WTC11 (cell line): ENCODE measurements at regions not wholly inside any gene's neighbourhood (a gene's known extent, or its start where the extent isn't known, plus 50 kb on each side); places are given as distances from the start of the nearest gene placed in this dataset.

Experiments used
- ATAC-seq: fragments of 200-7000 bp; cut with Tn5 transposase; 2 replicates; pipeline ENCODE4 v1.10.0; 2021; ENCODE audit warnings: mild to moderate bottlenecking, moderate library complexity
- CTCF ChIA-PET: fragments of 300-600 bp; sonication (Branson Sonifier 250); formaldehyde crosslinking; loops from one replicate; lab custom pipeline; 2021; ENCODE audit warnings: antibody characterized with exemption; lab: Charles Lee
- POLR2A ChIA-PET: fragments of 350-600 bp; sonication (Branson Sonifier 250); formaldehyde crosslinking; loops from one replicate; lab custom pipeline; 2021; ENCODE audit warnings: antibody characterized with exemption; lab: Charles Lee
- DNase-seq: peaks from one replicate; pipeline ENCODE4 v3.0.0; 2021; ENCODE audit warnings: low spot score
- H3K27ac Mint-ChIP-seq: 2 replicates; pipeline ENCODE4 v1.8.0; 2021; ENCODE audit warnings: mixed read lengths
- H3K27me3 Mint-ChIP-seq: 2 replicates; pipeline ENCODE4 v1.8.0; 2021; ENCODE audit warnings: low read depth, mild to moderate bottlenecking, moderate library complexity, mixed read lengths
- H3K36me3 Mint-ChIP-seq: 2 replicates; pipeline ENCODE4 v1.8.0; 2021; ENCODE audit warnings: mixed read lengths
- H3K4me1 Mint-ChIP-seq: 2 replicates; pipeline ENCODE4 v1.8.0; 2022; ENCODE audit warnings: mixed read lengths
- H3K4me3 Mint-ChIP-seq: 2 replicates; pipeline ENCODE4 v1.8.0; 2021; ENCODE audit warnings: mild to moderate bottlenecking, moderate library complexity, mixed read lengths
- H3K9me3 Mint-ChIP-seq: 2 replicates; pipeline ENCODE4 v1.8.0; 2021; ENCODE audit warnings: mixed read lengths
- CBFB ChIP-seq: sonication (generic); formaldehyde crosslinking; IDR thresholded peaks from 2 replicates; pipeline ENCODE4 v1.8.1; 2022; ENCODE audit warnings: mild to moderate bottlenecking, low read depth, missing genetic modification reagents
- ETV6 ChIP-seq: sonication (generic); formaldehyde crosslinking; IDR thresholded peaks from 2 replicates; pipeline ENCODE4 v1.8.1; 2022; ENCODE audit warnings: mild to moderate bottlenecking, missing genetic modification reagents
- GABPB1 ChIP-seq: sonication (generic); formaldehyde crosslinking; IDR thresholded peaks from 2 replicates; pipeline ENCODE4 v1.8.1; 2023; ENCODE audit warnings: mild to moderate bottlenecking, missing genetic modification reagents
- IRF2 ChIP-seq: sonication (generic); formaldehyde crosslinking; IDR thresholded peaks from 2 replicates; pipeline ENCODE4 v1.8.0; 2022; ENCODE audit warnings: low read depth, missing genetic modification reagents, borderline replicate concordance
- JUN ChIP-seq: sonication (generic); formaldehyde crosslinking; IDR thresholded peaks from 2 replicates; pipeline ENCODE4 v1.8.0; 2023; ENCODE audit warnings: mild to moderate bottlenecking, missing genetic modification reagents
- KAT7 ChIP-seq: sonication (generic); formaldehyde crosslinking; IDR thresholded peaks from 2 replicates; pipeline ENCODE4 v1.8.1; 2023; ENCODE audit warnings: missing genetic modification reagents, mild to moderate bottlenecking, borderline replicate concordance
- MYBL2 ChIP-seq: sonication (generic); formaldehyde crosslinking; IDR thresholded peaks from 2 replicates; pipeline ENCODE4 v1.8.1; 2023; ENCODE audit warnings: mild to moderate bottlenecking, moderate library complexity, missing genetic modification reagents
- PRRX2 ChIP-seq: fragments of 250-450 bp; sonication (Bioruptor Pico); IDR thresholded peaks from 2 replicates; pipeline ENCODE4 v1.8.0; 2021; ENCODE audit warnings: mild to moderate bottlenecking
- SP1 ChIP-seq: sonication (generic); formaldehyde crosslinking; conservative IDR thresholded peaks from 2 replicates; pipeline ENCODE4 v1.8.1; 2022; ENCODE audit warnings: missing genetic modification reagents
- TEAD1 ChIP-seq: sonication (generic); formaldehyde crosslinking; IDR thresholded peaks from 2 replicates; pipeline ENCODE4 v1.8.0; 2022; ENCODE audit warnings: mild to moderate bottlenecking, missing genetic modification reagents
- ZNF219 ChIP-seq: sonication (generic); formaldehyde crosslinking; IDR thresholded peaks from 2 replicates; pipeline ENCODE4 v1.8.0; 2023; ENCODE audit warnings: missing genetic modification reagents, mild to moderate bottlenecking, borderline replicate concordance
- TF ChIP-seq, protein P1 (sequence below): sonication (generic); formaldehyde crosslinking; IDR thresholded peaks from 2 replicates; pipeline ENCODE4 v1.8.1; 2022; ENCODE audit warnings: low read depth, mild to moderate bottlenecking, moderate library complexity, missing genetic modification reagents, borderline replicate concordance
- TF ChIP-seq, protein P2 (sequence below): fragments of 250-450 bp; sonication (Bioruptor Pico); IDR thresholded peaks from 2 replicates; pipeline ENCODE4 v1.9.0; 2021; ENCODE audit warnings: moderate library complexity, mild to moderate bottlenecking, inconsistent platforms, borderline replicate concordance
- TF ChIP-seq, protein P3 (sequence below): fragments of 200-600 bp; IDR thresholded peaks from 2 replicates; pipeline ENCODE4 v1.8.0; 2022; ENCODE audit warnings: antibody characterized with exemption
- TF ChIP-seq, protein P4 (sequence below): sonication (generic); formaldehyde crosslinking; IDR thresholded peaks from 2 replicates; pipeline ENCODE4 v1.8.0; 2022; ENCODE audit warnings: mild to moderate bottlenecking, missing genetic modification reagents
- TF ChIP-seq, protein P5 (sequence below): sonication (generic); formaldehyde crosslinking; IDR thresholded peaks from 2 replicates; pipeline ENCODE4 v1.8.1; 2023; ENCODE audit warnings: mild to moderate bottlenecking, moderate library complexity, missing genetic modification reagents
- TF ChIP-seq, protein P6 (sequence below): sonication (generic); formaldehyde crosslinking; conservative IDR thresholded peaks from 2 replicates; pipeline ENCODE4 v1.8.1; 2022; ENCODE audit warnings: mild to moderate bottlenecking, missing genetic modification reagents
- TF ChIP-seq, protein P7 (sequence below): sonication (generic); formaldehyde crosslinking; IDR thresholded peaks from 2 replicates; pipeline ENCODE4 v1.8.0; 2022; ENCODE audit warnings: mild to moderate bottlenecking, missing genetic modification reagents
- TF ChIP-seq, protein P8 (sequence below): sonication (generic); formaldehyde crosslinking; IDR thresholded peaks from 2 replicates; pipeline ENCODE4 v1.8.1; 2022; ENCODE audit warnings: mild to moderate bottlenecking, moderate library complexity, missing genetic modification reagents
- TF ChIP-seq, protein P9 (sequence below): sonication (generic); formaldehyde crosslinking; IDR thresholded peaks from 2 replicates; pipeline ENCODE4 v1.8.0; 2023; ENCODE audit warnings: missing genetic modification reagents, mild to moderate bottlenecking, borderline replicate concordance

DNA sequence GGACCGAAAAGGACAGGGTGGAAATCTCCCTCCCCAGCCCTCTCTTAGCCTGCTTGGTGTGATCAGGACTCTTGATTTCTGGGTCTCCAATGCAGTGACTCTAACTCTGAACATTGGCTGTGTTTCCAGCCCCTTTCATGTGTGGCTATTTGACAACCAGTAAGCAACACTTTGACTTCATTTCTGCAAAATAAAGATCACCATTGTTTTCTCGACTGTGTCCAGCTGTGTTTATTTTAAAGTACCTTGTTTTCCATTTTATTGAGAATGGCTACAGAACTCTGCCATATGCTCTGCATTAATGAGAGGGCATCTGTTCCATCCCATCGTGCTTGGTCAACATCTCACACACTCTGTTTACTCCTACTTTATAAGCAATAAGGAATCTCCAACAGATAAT, 60.9 kb upstream of the TAGAP start:
- no peak overlapping the region for H3K27ac Mint-ChIP-seq
- no peak overlapping the region for H3K4me3 Mint-ChIP-seq
- CTCF ChIA-PET = interaction anchor here (1.0 to 3.6 kb wide), 5 partner anchors 11 to 97 kb away, joined by 3 to 65 read pairs (median 21); no protein-coding TSS in a partner anchor

DNA sequence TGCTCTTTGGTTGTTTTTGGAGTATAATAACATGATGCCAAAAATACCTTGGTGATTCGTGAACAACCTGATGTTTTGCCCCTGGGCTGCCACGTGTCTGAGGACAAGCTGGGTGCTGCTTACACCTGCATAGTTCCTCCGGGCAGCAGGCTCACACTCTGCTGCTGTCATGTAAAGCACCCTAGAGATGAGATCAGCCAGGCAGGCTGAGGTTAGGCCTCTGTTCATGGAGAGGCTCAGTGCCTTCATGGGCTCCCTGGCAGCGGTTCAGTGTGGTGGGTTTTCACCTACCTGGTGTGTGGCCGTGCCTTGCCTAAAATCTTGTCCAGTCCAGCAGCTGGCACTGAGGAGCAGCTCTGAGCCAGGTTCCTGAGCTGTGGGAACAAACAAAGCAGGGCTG, 60.1 kb upstream of the TAGAP start:
- Mint-ChIP-seq H3K36me3 (no peaks in the 10 kb centered on the region), H3K9me3 (no peaks in the 10 kb centered on the region), H3K4me3 (no peak overlapping the region), H3K4me1 (peaks cover 31% of the 10 kb centered on the region), H3K27me3 (no peaks in the 10 kb centered on the region), H3K27ac (no peak overlapping the region)
- ChIA-PET CTCF (interaction anchor here (0.8 to 3.6 kb wide), 23 partner anchors 10 to 413 kb away, joined by 3 to 65 read pairs (median 5); partner anchors contain the start of gene RSPH3), POLR2A (no interaction called here)
- ATAC-seq (no peak), DNase-seq (no peak)
- TF ChIP-seq, protein P1, sequence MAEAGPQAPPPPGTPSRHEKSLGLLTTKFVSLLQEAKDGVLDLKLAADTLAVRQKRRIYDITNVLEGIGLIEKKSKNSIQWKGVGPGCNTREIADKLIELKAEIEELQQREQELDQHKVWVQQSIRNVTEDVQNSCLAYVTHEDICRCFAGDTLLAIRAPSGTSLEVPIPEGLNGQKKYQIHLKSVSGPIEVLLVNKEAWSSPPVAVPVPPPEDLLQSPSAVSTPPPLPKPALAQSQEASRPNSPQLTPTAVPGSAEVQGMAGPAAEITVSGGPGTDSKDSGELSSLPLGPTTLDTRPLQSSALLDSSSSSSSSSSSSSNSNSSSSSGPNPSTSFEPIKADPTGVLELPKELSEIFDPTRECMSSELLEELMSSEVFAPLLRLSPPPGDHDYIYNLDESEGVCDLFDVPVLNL (CRISPR knock-in tag) = no peak
- TF ChIP-seq TEAD1 = no peak
- TF ChIP-seq, protein P2, sequence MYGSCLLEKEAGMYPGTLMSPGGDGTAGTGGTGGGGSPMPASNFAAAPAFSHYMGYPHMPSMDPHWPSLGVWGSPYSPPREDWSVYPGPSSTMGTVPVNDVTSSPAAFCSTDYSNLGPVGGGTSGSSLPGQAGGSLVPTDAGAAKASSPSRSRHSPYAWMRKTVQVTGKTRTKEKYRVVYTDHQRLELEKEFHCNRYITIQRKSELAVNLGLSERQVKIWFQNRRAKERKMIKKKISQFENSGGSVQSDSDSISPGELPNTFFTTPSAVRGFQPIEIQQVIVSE (CRISPR knock-in tag) = no peak
- TF ChIP-seq, protein P3, sequence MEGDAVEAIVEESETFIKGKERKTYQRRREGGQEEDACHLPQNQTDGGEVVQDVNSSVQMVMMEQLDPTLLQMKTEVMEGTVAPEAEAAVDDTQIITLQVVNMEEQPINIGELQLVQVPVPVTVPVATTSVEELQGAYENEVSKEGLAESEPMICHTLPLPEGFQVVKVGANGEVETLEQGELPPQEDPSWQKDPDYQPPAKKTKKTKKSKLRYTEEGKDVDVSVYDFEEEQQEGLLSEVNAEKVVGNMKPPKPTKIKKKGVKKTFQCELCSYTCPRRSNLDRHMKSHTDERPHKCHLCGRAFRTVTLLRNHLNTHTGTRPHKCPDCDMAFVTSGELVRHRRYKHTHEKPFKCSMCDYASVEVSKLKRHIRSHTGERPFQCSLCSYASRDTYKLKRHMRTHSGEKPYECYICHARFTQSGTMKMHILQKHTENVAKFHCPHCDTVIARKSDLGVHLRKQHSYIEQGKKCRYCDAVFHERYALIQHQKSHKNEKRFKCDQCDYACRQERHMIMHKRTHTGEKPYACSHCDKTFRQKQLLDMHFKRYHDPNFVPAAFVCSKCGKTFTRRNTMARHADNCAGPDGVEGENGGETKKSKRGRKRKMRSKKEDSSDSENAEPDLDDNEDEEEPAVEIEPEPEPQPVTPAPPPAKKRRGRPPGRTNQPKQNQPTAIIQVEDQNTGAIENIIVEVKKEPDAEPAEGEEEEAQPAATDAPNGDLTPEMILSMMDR = no peak
- no peak for TF ChIP-seq CBFB (CRISPR knock-in tag)
- TF ChIP-seq, protein P4, sequence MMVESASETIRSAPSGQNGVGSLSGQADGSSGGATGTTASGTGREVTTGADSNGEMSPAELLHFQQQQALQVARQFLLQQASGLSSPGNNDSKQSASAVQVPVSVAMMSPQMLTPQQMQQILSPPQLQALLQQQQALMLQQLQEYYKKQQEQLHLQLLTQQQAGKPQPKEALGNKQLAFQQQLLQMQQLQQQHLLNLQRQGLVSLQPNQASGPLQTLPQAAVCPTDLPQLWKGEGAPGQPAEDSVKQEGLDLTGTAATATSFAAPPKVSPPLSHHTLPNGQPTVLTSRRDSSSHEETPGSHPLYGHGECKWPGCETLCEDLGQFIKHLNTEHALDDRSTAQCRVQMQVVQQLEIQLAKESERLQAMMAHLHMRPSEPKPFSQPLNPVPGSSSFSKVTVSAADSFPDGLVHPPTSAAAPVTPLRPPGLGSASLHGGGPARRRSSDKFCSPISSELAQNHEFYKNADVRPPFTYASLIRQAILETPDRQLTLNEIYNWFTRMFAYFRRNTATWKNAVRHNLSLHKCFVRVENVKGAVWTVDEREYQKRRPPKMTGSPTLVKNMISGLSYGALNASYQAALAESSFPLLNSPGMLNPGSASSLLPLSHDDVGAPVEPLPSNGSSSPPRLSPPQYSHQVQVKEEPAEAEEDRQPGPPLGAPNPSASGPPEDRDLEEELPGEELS (CRISPR knock-in tag) = no peak
- TF ChIP-seq, protein P5, sequence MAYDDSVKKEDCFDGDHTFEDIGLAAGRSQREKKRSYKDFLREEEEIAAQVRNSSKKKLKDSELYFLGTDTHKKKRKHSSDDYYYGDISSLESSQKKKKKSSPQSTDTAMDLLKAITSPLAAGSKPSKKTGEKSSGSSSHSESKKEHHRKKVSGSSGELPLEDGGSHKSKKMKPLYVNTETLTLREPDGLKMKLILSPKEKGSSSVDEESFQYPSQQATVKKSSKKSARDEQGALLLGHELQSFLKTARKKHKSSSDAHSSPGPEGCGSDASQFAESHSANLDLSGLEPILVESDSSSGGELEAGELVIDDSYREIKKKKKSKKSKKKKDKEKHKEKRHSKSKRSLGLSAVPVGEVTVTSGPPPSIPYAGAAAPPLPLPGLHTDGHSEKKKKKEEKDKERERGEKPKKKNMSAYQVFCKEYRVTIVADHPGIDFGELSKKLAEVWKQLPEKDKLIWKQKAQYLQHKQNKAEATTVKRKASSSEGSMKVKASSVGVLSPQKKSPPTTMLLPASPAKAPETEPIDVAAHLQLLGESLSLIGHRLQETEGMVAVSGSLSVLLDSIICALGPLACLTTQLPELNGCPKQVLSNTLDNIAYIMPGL = no peak

More for the DNA sequence above, 60.9 kb upstream of the TAGAP start:
- Mint-ChIP-seq H3K9me3 (no peaks in the 10 kb centered on the region), H3K27me3 (no peaks in the 10 kb centered on the region)
- POLR2A ChIA-PET = no interaction called here
- TF ChIP-seq, protein P6, sequence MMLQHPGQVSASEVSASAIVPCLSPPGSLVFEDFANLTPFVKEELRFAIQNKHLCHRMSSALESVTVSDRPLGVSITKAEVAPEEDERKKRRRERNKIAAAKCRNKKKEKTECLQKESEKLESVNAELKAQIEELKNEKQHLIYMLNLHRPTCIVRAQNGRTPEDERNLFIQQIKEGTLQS (CRISPR knock-in tag) = no peak
- TF ChIP-seq, protein P7, sequence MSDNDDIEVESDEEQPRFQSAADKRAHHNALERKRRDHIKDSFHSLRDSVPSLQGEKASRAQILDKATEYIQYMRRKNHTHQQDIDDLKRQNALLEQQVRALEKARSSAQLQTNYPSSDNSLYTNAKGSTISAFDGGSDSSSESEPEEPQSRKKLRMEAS (CRISPR knock-in tag) = no peak
- TF ChIP-seq, protein P8, sequence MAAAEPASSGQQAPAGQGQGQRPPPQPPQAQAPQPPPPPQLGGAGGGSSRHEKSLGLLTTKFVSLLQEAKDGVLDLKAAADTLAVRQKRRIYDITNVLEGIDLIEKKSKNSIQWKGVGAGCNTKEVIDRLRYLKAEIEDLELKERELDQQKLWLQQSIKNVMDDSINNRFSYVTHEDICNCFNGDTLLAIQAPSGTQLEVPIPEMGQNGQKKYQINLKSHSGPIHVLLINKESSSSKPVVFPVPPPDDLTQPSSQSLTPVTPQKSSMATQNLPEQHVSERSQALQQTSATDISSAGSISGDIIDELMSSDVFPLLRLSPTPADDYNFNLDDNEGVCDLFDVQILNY = no peak
- no peak for TF ChIP-seq JUN (CRISPR knock-in tag)
- TF ChIP-seq KAT7 (CRISPR knock-in tag) = no peak
- no peak for TF ChIP-seq ZNF219 (CRISPR knock-in tag)
- TF ChIP-seq SP1 (CRISPR knock-in tag) = no peak
- TF ChIP-seq ETV6 (CRISPR knock-in tag) = no peak
- TF ChIP-seq, protein P3 = no peak
- no peak for TF ChIP-seq PRRX2 (CRISPR knock-in tag)
- no peak for TF ChIP-seq IRF2 (CRISPR knock-in tag)
- TF ChIP-seq GABPB1 (CRISPR knock-in tag) = no peak
- TF ChIP-seq MYBL2 (CRISPR knock-in tag) = no peak
- TF ChIP-seq, protein P9, sequence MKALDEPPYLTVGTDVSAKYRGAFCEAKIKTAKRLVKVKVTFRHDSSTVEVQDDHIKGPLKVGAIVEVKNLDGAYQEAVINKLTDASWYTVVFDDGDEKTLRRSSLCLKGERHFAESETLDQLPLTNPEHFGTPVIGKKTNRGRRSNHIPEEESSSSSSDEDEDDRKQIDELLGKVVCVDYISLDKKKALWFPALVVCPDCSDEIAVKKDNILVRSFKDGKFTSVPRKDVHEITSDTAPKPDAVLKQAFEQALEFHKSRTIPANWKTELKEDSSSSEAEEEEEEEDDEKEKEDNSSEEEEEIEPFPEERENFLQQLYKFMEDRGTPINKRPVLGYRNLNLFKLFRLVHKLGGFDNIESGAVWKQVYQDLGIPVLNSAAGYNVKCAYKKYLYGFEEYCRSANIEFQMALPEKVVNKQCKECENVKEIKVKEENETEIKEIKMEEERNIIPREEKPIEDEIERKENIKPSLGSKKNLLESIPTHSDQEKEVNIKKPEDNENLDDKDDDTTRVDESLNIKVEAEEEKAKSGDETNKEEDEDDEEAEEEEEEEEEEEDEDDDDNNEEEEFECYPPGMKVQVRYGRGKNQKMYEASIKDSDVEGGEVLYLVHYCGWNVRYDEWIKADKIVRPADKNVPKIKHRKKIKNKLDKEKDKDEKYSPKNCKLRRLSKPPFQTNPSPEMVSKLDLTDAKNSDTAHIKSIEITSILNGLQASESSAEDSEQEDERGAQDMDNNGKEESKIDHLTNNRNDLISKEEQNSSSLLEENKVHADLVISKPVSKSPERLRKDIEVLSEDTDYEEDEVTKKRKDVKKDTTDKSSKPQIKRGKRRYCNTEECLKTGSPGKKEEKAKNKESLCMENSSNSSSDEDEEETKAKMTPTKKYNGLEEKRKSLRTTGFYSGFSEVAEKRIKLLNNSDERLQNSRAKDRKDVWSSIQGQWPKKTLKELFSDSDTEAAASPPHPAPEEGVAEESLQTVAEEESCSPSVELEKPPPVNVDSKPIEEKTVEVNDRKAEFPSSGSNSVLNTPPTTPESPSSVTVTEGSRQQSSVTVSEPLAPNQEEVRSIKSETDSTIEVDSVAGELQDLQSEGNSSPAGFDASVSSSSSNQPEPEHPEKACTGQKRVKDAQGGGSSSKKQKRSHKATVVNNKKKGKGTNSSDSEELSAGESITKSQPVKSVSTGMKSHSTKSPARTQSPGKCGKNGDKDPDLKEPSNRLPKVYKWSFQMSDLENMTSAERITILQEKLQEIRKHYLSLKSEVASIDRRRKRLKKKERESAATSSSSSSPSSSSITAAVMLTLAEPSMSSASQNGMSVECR = no peak
- TF ChIP-seq, all 79 proteins: peak for 0
- no peak for DNase-seq
- no peak for ATAC-seq
- Mint-ChIP-seq H3K36me3 (no peaks in the 10 kb centered on the region), H3K4me1 (peaks cover 30% of the 10 kb centered on the region)
